K562 (cell line): ENCODE measurements at regions not wholly inside any gene's neighbourhood (a gene's known extent, or its start where the extent isn't known, plus 50 kb on each side); places are given as distances from the start of the nearest gene placed in this dataset.

Experiments
- ASH1L ChIP-seq: fragments of 450-650 bp; IDR thresholded peaks from 2 replicates; pipeline ENCODE4 v1.6.1; 2018; ENCODE audit warnings: borderline replicate concordance, mild to moderate bottlenecking, low read depth; ENCODE audit not compliant: partially characterized antibody
- BRD9 ChIP-seq: fragments of 450-650 bp; IDR thresholded peaks from 2 replicates; pipeline ENCODE4 v1.6.1; 2018; ENCODE audit warnings: low read depth; ENCODE audit not compliant: partially characterized antibody
- EWSR1 ChIP-seq: fragments of 450-650 bp; IDR thresholded peaks from 2 replicates; pipeline ENCODE4 v1.6.1; 2018; ENCODE audit warnings: borderline replicate concordance, mild to moderate bottlenecking, low read depth, moderate library complexity; ENCODE audit not compliant: partially characterized antibody
- MGA ChIP-seq: fragments of 450-650 bp; IDR thresholded peaks from 2 replicates; pipeline ENCODE4 v1.6.1; 2016; ENCODE audit warnings: mild to moderate bottlenecking, moderate library complexity
- MIER1 ChIP-seq: fragments of 450-650 bp; IDR thresholded peaks from 2 replicates; pipeline ENCODE4 v1.6.1; 2016; ENCODE audit warnings: antibody characterized with exemption, mild to moderate bottlenecking, low read depth
- MTA3 ChIP-seq: fragments of 450-650 bp; formaldehyde crosslinking; IDR thresholded peaks from 2 replicates; pipeline ENCODE4 v1.6.1; 2017; ENCODE audit warnings: mild to moderate bottlenecking, borderline replicate concordance
- SMAD4 ChIP-seq: fragments of 250-450 bp; sonication (Bioruptor Pico); conservative IDR thresholded peaks from 2 replicates; pipeline ENCODE4 v1.8.0; 2021; ENCODE audit warnings: inconsistent platforms, mild to moderate bottlenecking, moderate library complexity
- THRB ChIP-seq: fragments of 450-650 bp; formaldehyde crosslinking; conservative IDR thresholded peaks from 2 replicates; pipeline ENCODE4 v1.4.0; 2022; ENCODE audit warnings: mild to moderate bottlenecking, missing genetic modification characterization
- ZNF507 ChIP-seq: conservative IDR thresholded peaks from 2 replicates; pipeline ENCODE4 v1.6.1; 2017; ENCODE audit warnings: missing genetic modification characterization, missing compliant biosample characterization
- ZNF696 ChIP-seq: fragments of 250-450 bp; sonication (Bioruptor Pico); conservative IDR thresholded peaks from 2 replicates; pipeline ENCODE4 v1.4.0; 2020; ENCODE audit warnings: mild to moderate bottlenecking, moderate library complexity
- ZSCAN32 ChIP-seq: fragments of 450-650 bp; formaldehyde crosslinking; IDR thresholded peaks from 2 replicates; pipeline ENCODE4 v1.4.0; 2020; ENCODE audit warnings: mild to moderate bottlenecking, moderate library complexity

- TF ChIP-seq MGA (no peak), THRB (0 out of 2 replicates have a peak, but pooled peaks have one; percentile 31), ZNF696 (CRISPR knock-in tag) (no peak), ZNF507 (tag) (no peak), MTA3 (0 out of 2 replicates have a peak, but pooled peaks have one; percentile 69), BRD9 (no peak), ZSCAN32 (no peak), EWSR1 (no peak), MIER1 (no peak), SMAD4 (CRISPR knock-in tag) (peak; percentile 69; the same call in 1 of the 2 replicates), ASH1L (no peak)
Measured at GRCh38 chr2:111642586-111643327, 241.2 kb downstream of the ANAPC1 start (continued).
